ENCODE measurements at regions not wholly inside any gene's neighbourhood (a gene's known extent, or its start where the extent isn't known, plus 50 kb on each side); places are given as distances from the start of the nearest gene placed in this dataset.

DNA sequence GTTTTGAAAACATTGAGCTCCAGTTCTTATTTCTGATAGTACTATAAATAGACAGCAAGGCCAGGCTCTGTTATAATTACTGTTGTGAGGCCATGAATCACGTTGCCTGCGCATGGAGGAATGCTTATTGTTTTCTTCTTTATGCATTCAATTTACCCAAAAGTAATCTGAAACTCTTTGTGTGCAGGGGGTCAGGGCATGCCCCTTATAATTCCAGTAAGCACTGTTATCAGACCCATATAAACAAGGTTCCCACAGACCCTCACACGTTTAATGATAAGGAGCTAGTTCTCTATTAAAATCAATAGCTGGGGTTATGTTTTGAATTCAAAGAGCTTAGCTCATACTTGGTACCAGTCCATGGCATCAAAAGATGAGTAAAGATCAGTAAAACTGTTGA lies 174.8 kb upstream of the ARG1 start:
- no peaks in the 10 kb centered on the region for H3K4me1 ChIP-seq (ENCODE audit: control insufficient read depth, insufficient read depth, low read length)
- no peaks in the 10 kb centered on the region for H3K36me3 ChIP-seq (ENCODE audit: control insufficient read depth, insufficient read depth, low read length)
- CTCF ChIA-PET: no interaction called here
- TF ChIP-seq, protein P1, sequence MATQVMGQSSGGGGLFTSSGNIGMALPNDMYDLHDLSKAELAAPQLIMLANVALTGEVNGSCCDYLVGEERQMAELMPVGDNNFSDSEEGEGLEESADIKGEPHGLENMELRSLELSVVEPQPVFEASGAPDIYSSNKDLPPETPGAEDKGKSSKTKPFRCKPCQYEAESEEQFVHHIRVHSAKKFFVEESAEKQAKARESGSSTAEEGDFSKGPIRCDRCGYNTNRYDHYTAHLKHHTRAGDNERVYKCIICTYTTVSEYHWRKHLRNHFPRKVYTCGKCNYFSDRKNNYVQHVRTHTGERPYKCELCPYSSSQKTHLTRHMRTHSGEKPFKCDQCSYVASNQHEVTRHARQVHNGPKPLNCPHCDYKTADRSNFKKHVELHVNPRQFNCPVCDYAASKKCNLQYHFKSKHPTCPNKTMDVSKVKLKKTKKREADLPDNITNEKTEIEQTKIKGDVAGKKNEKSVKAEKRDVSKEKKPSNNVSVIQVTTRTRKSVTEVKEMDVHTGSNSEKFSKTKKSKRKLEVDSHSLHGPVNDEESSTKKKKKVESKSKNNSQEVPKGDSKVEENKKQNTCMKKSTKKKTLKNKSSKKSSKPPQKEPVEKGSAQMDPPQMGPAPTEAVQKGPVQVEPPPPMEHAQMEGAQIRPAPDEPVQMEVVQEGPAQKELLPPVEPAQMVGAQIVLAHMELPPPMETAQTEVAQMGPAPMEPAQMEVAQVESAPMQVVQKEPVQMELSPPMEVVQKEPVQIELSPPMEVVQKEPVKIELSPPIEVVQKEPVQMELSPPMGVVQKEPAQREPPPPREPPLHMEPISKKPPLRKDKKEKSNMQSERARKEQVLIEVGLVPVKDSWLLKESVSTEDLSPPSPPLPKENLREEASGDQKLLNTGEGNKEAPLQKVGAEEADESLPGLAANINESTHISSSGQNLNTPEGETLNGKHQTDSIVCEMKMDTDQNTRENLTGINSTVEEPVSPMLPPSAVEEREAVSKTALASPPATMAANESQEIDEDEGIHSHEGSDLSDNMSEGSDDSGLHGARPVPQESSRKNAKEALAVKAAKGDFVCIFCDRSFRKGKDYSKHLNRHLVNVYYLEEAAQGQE (IDR thresholded peaks at IDR 0.05; ENCODE audit: insufficient read depth in 1 of 2, low read depth in 2 of 2, low read length in 1 of 2): no peak
- no peak for TF ChIP-seq POLR2AphosphoS5 (IDR thresholded peaks at IDR 0.05; ENCODE audit: low read depth, low read length)
- TF ChIP-seq, protein P2, sequence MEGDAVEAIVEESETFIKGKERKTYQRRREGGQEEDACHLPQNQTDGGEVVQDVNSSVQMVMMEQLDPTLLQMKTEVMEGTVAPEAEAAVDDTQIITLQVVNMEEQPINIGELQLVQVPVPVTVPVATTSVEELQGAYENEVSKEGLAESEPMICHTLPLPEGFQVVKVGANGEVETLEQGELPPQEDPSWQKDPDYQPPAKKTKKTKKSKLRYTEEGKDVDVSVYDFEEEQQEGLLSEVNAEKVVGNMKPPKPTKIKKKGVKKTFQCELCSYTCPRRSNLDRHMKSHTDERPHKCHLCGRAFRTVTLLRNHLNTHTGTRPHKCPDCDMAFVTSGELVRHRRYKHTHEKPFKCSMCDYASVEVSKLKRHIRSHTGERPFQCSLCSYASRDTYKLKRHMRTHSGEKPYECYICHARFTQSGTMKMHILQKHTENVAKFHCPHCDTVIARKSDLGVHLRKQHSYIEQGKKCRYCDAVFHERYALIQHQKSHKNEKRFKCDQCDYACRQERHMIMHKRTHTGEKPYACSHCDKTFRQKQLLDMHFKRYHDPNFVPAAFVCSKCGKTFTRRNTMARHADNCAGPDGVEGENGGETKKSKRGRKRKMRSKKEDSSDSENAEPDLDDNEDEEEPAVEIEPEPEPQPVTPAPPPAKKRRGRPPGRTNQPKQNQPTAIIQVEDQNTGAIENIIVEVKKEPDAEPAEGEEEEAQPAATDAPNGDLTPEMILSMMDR (IDR thresholded peaks at IDR 0.05): no peak
- TF ChIP-seq SIN3A (IDR thresholded peaks at IDR 0.05; ENCODE audit: borderline replicate concordance, insufficient read depth, low read depth, low read length): no peak
- TF ChIP-seq TCF7L2 (IDR thresholded peaks at IDR 0.05; ENCODE audit: low read depth, low read length): no peak
- in situ Hi-C loops (cut with HindIII; ENCODE audit: low pct_unique_long_range_greater_than_20kb, low sequenced_read_pairs): no loop called here
- H3K4me3 ChIP-seq (ENCODE audit: low read depth in 2 of 2, low read length in 2 of 2): no peak overlapping the region
- no peaks in the 10 kb centered on the region for H3K9me3 ChIP-seq (ENCODE audit: control insufficient read depth, insufficient read depth, low read depth, low read length)
- ATAC-seq: no peak
- intact Hi-C loops (cut with micrococcal nuclease; ENCODE audit: unreplicated experiment): no loop called here
- H3K27ac ChIP-seq (ENCODE audit: low read length): no peak overlapping the region
- DNase-seq (ENCODE audit: low read depth, low spot score): no peak
- H3K27me3 ChIP-seq (ENCODE audit: control insufficient read depth, insufficient read depth, low read length): no peaks in the 10 kb centered on the region; the same call in 1 of the 2 replicates
- POLR2A ChIA-PET: no interaction called here
- no TSS peak for BruUV-seq (replicated peaks)

DNA sequence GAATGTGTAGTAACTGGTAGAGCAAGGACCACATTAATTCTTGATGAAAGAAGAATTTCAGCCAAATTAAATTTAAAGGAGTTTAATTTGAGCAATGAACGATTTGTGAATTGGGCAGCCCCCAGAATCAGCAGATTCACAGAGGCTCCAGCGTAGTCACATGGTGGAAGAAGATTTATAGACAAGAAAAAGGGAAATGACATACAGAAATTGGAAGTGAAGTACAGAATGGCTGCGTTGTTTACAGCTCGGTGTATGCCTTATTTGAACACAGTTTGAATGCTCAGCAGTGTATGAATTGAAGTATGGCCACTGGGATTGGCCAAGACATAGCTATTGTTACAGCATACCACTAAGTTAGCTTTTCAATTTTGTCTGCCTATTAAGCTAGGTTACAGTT lies 173.6 kb upstream of the ARG1 start:
- Histone ChIP-seq H3K27ac (ENCODE audit: low read length) (no peak overlapping the region), H3K9me3 (ENCODE audit: control insufficient read depth, insufficient read depth, low read depth, low read length) (no peaks in the 10 kb centered on the region), H3K4me1 (ENCODE audit: control insufficient read depth, insufficient read depth, low read length) (no peaks in the 10 kb centered on the region), H3K36me3 (ENCODE audit: control insufficient read depth, insufficient read depth, low read length) (no peaks in the 10 kb centered on the region), H3K4me3 (ENCODE audit: low read depth in 2 of 2, low read length in 2 of 2) (no peak overlapping the region), H3K27me3 (ENCODE audit: control insufficient read depth, insufficient read depth, low read length) (no peaks in the 10 kb centered on the region; the same call in 1 of the 2 replicates)
- DNase-seq (ENCODE audit: low read depth, low spot score) (no peak), ATAC-seq (no peak)
- no TSS peak for BruUV-seq (replicated peaks)
- TF ChIP-seq, protein P1 (IDR thresholded peaks at IDR 0.05; ENCODE audit: insufficient read depth in 1 of 2, low read depth in 2 of 2, low read length in 1 of 2): no peak
- no peak for TF ChIP-seq TCF7L2 (IDR thresholded peaks at IDR 0.05; ENCODE audit: low read depth, low read length)
- TF ChIP-seq POLR2AphosphoS5 (IDR thresholded peaks at IDR 0.05; ENCODE audit: low read depth, low read length): no peak
- TF ChIP-seq, protein P2 (IDR thresholded peaks at IDR 0.05): no peak
- TF ChIP-seq SIN3A (IDR thresholded peaks at IDR 0.05; ENCODE audit: borderline replicate concordance, insufficient read depth, low read depth, low read length): no peak
- POLR2A ChIA-PET: no interaction called here
- CTCF ChIA-PET: no interaction called here
- intact Hi-C loops (cut with micrococcal nuclease; ENCODE audit: unreplicated experiment) (no loop called here), in situ Hi-C loops (cut with HindIII; ENCODE audit: low pct_unique_long_range_greater_than_20kb, low sequenced_read_pairs) (no loop called here)
